ENCODE measurements at regions not wholly inside any gene's neighbourhood (a gene's known extent, or its start where the extent isn't known, plus 50 kb on each side); places are given as distances from the start of the nearest gene placed in this dataset.

- intact Hi-C loops (cut with micrococcal nuclease; ENCODE audit: unreplicated experiment) = no loop called here
- Histone ChIP-seq H3K4me1 (ENCODE audit: control insufficient read depth, insufficient read depth, low read length) (no peaks in the 10 kb centered on the region), H3K4me2 (ENCODE audit: control insufficient read depth, insufficient read depth) (no peak overlapping the region), H3K79me2 (ENCODE audit: control insufficient read depth, insufficient read depth, low read length) (no peaks in the 10 kb centered on the region), H3K4me3 (no peak overlapping the region), H3K9me3 (replicated peaks; ENCODE audit: control insufficient read depth, insufficient read depth, low read length) (no peaks in the 10 kb centered on the region), H4K20me1 (ENCODE audit: control insufficient read depth, insufficient read depth) (no peaks in the 10 kb centered on the region), H3K27ac (ENCODE audit: control insufficient read depth, insufficient read depth) (no peak overlapping the region), H3K27me3 (replicated peaks in 1 of 2; ENCODE audit: control insufficient read depth in 2 of 2, insufficient read depth in 2 of 2, low read length in 1 of 2) (no peaks in the 10 kb centered on the region), H3K36me3 (ENCODE audit: control insufficient read depth in 2 of 2, insufficient read depth in 2 of 2, low read length in 1 of 2) (no peaks in the 10 kb centered on the region), H2AFZ (ENCODE audit: control insufficient read depth, low read depth, low read length) (no peak overlapping the region), H3K9ac (ENCODE audit: control insufficient read depth, insufficient read depth, low read length) (no peak overlapping the region)
- ATAC-seq = no peak
- POLR2A ChIA-PET = no interaction called here
- FAIRE-seq = no peak
- no TSS peak for BruUV-seq (replicated peaks)
- in situ Hi-C loops (cut with MboI) = no loop called here
- SMC1A ChIA-PET (ENCODE audit: uncharacterized antibody, unreplicated experiment) = no interaction called here
- 7% methylated on average over 7 of the region's 7 CpGs for WGBS (ENCODE audit: insufficient coverage, insufficient replicate concordance, low lambda C conversion rate, missing lambda C conversion rate)
- RAD21 ChIA-PET (ENCODE audit: unreplicated experiment) = no interaction called here
- TF ChIP-seq GABPA (IDR thresholded peaks at IDR 0.05; ENCODE audit: low read depth) = no peak
- TF ChIP-seq NR2C2 (IDR thresholded peaks at IDR 0.05; ENCODE audit: borderline replicate concordance, control insufficient read depth, insufficient read length, low read depth) = no peak
- no peak for TF ChIP-seq SMAD5 (IDR thresholded peaks at IDR 0.05; ENCODE audit: low read depth)
- no peak for TF ChIP-seq ZSCAN29 (IDR thresholded peaks at IDR 0.05)
- TF ChIP-seq RCOR1 (conservative IDR thresholded peaks at IDR 0.05; ENCODE audit: low read depth, low read length) = no peak
- TF ChIP-seq ZNF384 (IDR thresholded peaks at IDR 0.05; ENCODE audit: borderline replicate concordance, low read depth, low read length) = no peak
- no peak for TF ChIP-seq TARDBP (IDR thresholded peaks at IDR 0.05; ENCODE audit: borderline replicate concordance)
- no peak for TF ChIP-seq SMARCA5 (IDR thresholded peaks at IDR 0.05)
- no peak for DNase-seq (ENCODE audit: low read depth, low spot score)
- CTCF ChIA-PET = interaction anchor here (0.9 kb wide), 1 partner anchor 588 kb away, joined by 3 read pairs; no protein-coding TSS in a partner anchor
Measured at GRCh38 chr11:129728581-129728980, 87.1 kb upstream of the TMEM45B start.

GRCh38 chr11:129729216-129729615, 86.4 kb upstream of the TMEM45B start:
- CTCF ChIA-PET = interaction anchor here (0.6 kb wide), 1 partner anchor 185 kb away, joined by 3 read pairs; no protein-coding TSS in a partner anchor
- RAD21 ChIA-PET (ENCODE audit: unreplicated experiment) = no interaction called here
- Histone ChIP-seq H3K79me2 (ENCODE audit: control insufficient read depth, insufficient read depth, low read length) (no peaks in the 10 kb centered on the region), H3K36me3 (ENCODE audit: control insufficient read depth in 2 of 2, insufficient read depth in 2 of 2, low read length in 1 of 2) (no peaks in the 10 kb centered on the region), H3K4me1 (ENCODE audit: control insufficient read depth, insufficient read depth, low read length) (no peaks in the 10 kb centered on the region), H3K4me2 (ENCODE audit: control insufficient read depth, insufficient read depth) (no peak overlapping the region), H3K9ac (ENCODE audit: control insufficient read depth, insufficient read depth, low read length) (no peak overlapping the region), H3K27ac (ENCODE audit: control insufficient read depth, insufficient read depth) (no peak overlapping the region), H3K27me3 (replicated peaks in 1 of 2; ENCODE audit: control insufficient read depth in 2 of 2, insufficient read depth in 2 of 2, low read length in 1 of 2) (no peaks in the 10 kb centered on the region), H4K20me1 (ENCODE audit: control insufficient read depth, insufficient read depth) (no peaks in the 10 kb centered on the region), H2AFZ (ENCODE audit: control insufficient read depth, low read depth, low read length) (no peak overlapping the region), H3K4me3 (no peak overlapping the region), H3K9me3 (replicated peaks; ENCODE audit: control insufficient read depth, insufficient read depth, low read length) (no peaks in the 10 kb centered on the region)
- DNase-seq (ENCODE audit: low read depth, low spot score) (no peak), FAIRE-seq (no peak), ATAC-seq (no peak)
- no TSS peak for BruUV-seq (replicated peaks)
- intact Hi-C loops (cut with micrococcal nuclease; ENCODE audit: unreplicated experiment) = no loop called here
- SMC1A ChIA-PET (ENCODE audit: uncharacterized antibody, unreplicated experiment) = no interaction called here
- POLR2A ChIA-PET = no interaction called here
- 41% methylated on average over 5 of the region's 5 CpGs for WGBS (ENCODE audit: insufficient coverage, insufficient replicate concordance, low lambda C conversion rate, missing lambda C conversion rate)
- in situ Hi-C loops (cut with MboI) = no loop called here
- TF ChIP-seq ASH2L (IDR thresholded peaks at IDR 0.05; ENCODE audit: borderline replicate concordance, low read depth) (no peak), SPI1 (IDR thresholded peaks at IDR 0.05; ENCODE audit: borderline replicate concordance, insufficient read depth, low read depth, low read length) (no peak), WRNIP1 (IDR thresholded peaks at IDR 0.05; ENCODE audit: borderline replicate concordance, low read depth, low read length) (no peak), NR2C1 (IDR thresholded peaks at IDR 0.05) (no peak), NRF1 (conservative IDR thresholded peaks at IDR 0.05; ENCODE audit: low read depth, low read length) (no peak), PAX8 (IDR thresholded peaks at IDR 0.05) (no peak), TCF7 (IDR thresholded peaks at IDR 0.05; ENCODE audit: borderline replicate concordance) (no peak), NFIC (IDR thresholded peaks at IDR 0.05; ENCODE audit: low read depth, low read length) (no peak), BMI1 (IDR thresholded peaks at IDR 0.05; ENCODE audit: borderline replicate concordance) (no peak), FOXM1 (IDR thresholded peaks at IDR 0.05; ENCODE audit: low read depth, low read length) (no peak), DPF2 (IDR thresholded peaks at IDR 0.05) (no peak), SIN3A (IDR thresholded peaks at IDR 0.05; ENCODE audit: low read depth, low read length) (no peak), CEBPB (IDR thresholded peaks at IDR 0.05; ENCODE audit: borderline replicate concordance in 1 of 2, low read depth in 2 of 2, low read length in 2 of 2) (no peak), RAD21 (IDR thresholded peaks at IDR 0.05; ENCODE audit: insufficient read depth, low read depth, low read length) (no peak), YY1 (IDR thresholded peaks at IDR 0.05; ENCODE audit: low read depth, low read length) (no peak), NFYA (IDR thresholded peaks at IDR 0.05; ENCODE audit: borderline replicate concordance, low read depth, low read length) (no peak)
